ENCODE measurements at regions not wholly inside any gene's neighbourhood (a gene's known extent, or its start where the extent isn't known, plus 50 kb on each side); places are given as distances from the start of the nearest gene placed in this dataset.

- H3K27me3 ChIP-seq (ENCODE audit: control insufficient read depth in 3 of 3, insufficient read depth in 3 of 3, low read length in 3 of 3) = peaks cover 0 to 5% (median 5%) of the 10 kb centered on the region in 3 donors
- H3K9me3 ChIP-seq (ENCODE audit: control insufficient read depth in 3 of 3, low read length in 3 of 3) = peaks cover 0 to 4% (median 2%) of the 10 kb centered on the region in 3 donors
- H3K36me3 ChIP-seq (ENCODE audit: control insufficient read depth in 3 of 3, insufficient read depth in 3 of 3, low read length in 3 of 3) = no peaks in the 10 kb centered on the region
- H3K4me3 ChIP-seq (ENCODE audit: low read length in 3 of 3) = no peak overlapping the region
- no peak overlapping the region for H3K9ac ChIP-seq (ENCODE audit: low read depth in 1 of 3, low read length in 3 of 3)
- no peaks in the 10 kb centered on the region for H3K4me1 ChIP-seq (ENCODE audit: control insufficient read depth in 3 of 3, insufficient read depth in 3 of 3, low read length in 3 of 3)
- H3K27ac ChIP-seq (ENCODE audit: low read depth, low read length) = no peak overlapping the region
These were observed 202.1 kb downstream of the BCL11B start for GRCh38 chr14:99069946-99070345.

DNA sequence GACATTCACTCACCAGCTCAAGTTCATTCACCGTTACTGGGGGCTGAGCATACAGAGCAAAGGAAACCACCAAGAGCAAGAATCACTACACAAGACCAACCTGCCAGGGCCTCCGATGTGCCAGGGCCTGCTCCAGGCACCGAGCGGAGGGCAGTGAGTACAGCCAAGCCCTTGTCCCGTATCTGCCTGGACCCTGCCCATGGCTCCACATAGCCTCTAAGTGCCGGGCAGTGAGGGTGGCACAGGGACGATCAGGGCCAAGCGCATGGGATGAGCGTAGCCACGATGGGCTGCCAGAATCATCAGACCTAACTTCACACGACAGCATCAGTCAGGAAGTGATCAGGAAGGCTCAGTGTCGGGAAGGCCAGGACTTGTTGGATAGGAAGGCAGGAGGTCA, 199.6 kb downstream of the BCL11B start:
- H3K4me3 ChIP-seq (ENCODE audit: low read length in 3 of 3) = no peak overlapping the region
- H3K27me3 ChIP-seq (ENCODE audit: control insufficient read depth in 3 of 3, insufficient read depth in 3 of 3, low read length in 3 of 3) = peaks cover 0 to 5% (median 5%) of the 10 kb centered on the region in 3 donors
- H3K9me3 ChIP-seq (ENCODE audit: control insufficient read depth in 3 of 3, low read length in 3 of 3) = peaks cover 0 to 4% (median 2%) of the 10 kb centered on the region in 3 donors
- H3K27ac ChIP-seq (ENCODE audit: low read depth, low read length) = no peak overlapping the region
- H3K4me1 ChIP-seq (ENCODE audit: control insufficient read depth in 3 of 3, insufficient read depth in 3 of 3, low read length in 3 of 3) = no peaks in the 10 kb centered on the region
- H3K36me3 ChIP-seq (ENCODE audit: control insufficient read depth in 3 of 3, insufficient read depth in 3 of 3, low read length in 3 of 3) = no peaks in the 10 kb centered on the region
- H3K9ac ChIP-seq (ENCODE audit: low read depth in 1 of 3, low read length in 3 of 3) = no peak overlapping the region

DNA sequence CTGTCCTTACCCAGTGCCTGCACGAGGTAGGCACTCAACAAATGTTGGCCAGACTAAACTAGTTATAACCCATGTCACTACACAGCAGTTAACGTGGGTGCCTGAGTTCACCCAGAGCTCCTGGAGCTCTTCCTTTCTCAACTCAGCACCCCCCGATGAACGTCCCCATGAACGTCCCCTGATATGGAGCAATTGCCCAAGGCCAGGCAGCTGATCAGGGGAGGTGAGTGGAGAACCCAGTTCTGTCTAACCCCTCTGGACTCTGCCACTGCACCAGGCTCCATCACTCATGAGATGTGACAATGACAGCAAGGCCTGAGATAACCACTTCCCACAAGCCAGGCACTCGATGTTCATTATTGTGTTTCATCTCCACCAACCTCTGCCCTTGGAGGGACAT, 199.0 kb downstream of the BCL11B start:
- Histone ChIP-seq H3K27me3 (ENCODE audit: control insufficient read depth in 3 of 3, insufficient read depth in 3 of 3, low read length in 3 of 3) (peaks cover 0 to 8% (median 5%) of the 10 kb centered on the region in 3 donors), H3K4me3 (ENCODE audit: low read length in 3 of 3) (no peak overlapping the region), H3K27ac (ENCODE audit: low read depth, low read length) (no peak overlapping the region), H3K9ac (ENCODE audit: low read depth in 1 of 3, low read length in 3 of 3) (no peak overlapping the region), H3K36me3 (ENCODE audit: control insufficient read depth in 3 of 3, insufficient read depth in 3 of 3, low read length in 3 of 3) (no peaks in the 10 kb centered on the region), H3K9me3 (ENCODE audit: control insufficient read depth in 3 of 3, low read length in 3 of 3) (peaks cover 0 to 4% (median 2%) of the 10 kb centered on the region in 3 donors), H3K4me1 (ENCODE audit: control insufficient read depth in 3 of 3, insufficient read depth in 3 of 3, low read length in 3 of 3) (no peaks in the 10 kb centered on the region)

DNA sequence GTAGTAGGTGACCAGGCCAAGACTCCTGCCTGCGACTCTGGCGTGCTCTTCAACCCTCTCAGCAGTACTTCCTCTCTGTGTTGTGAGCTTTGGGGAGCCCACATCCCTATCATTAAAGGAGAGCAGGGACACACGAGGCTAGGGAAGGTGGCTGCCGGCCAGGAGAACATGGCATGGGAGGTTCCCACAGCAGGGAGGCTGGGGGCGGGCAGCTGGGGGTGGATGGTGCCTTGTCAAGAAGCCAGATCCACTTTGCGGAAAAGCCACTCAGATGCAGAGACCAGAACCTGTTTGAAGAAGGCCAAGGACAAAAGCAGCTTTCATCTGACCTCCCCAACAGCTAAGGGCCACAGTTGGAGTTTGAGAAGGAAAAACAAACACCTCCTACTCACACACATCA, 198.6 kb downstream of the BCL11B start:
- Histone ChIP-seq H3K27ac (ENCODE audit: low read depth, low read length) (no peak overlapping the region), H3K9ac (ENCODE audit: low read depth in 1 of 3, low read length in 3 of 3) (no peak overlapping the region), H3K4me1 (ENCODE audit: control insufficient read depth in 3 of 3, insufficient read depth in 3 of 3, low read length in 3 of 3) (no peaks in the 10 kb centered on the region), H3K4me3 (ENCODE audit: low read length in 3 of 3) (no peak overlapping the region), H3K9me3 (ENCODE audit: control insufficient read depth in 3 of 3, low read length in 3 of 3) (peaks cover 0 to 4% (median 2%) of the 10 kb centered on the region in 3 donors), H3K36me3 (ENCODE audit: control insufficient read depth in 3 of 3, insufficient read depth in 3 of 3, low read length in 3 of 3) (no peaks in the 10 kb centered on the region), H3K27me3 (ENCODE audit: control insufficient read depth in 3 of 3, insufficient read depth in 3 of 3, low read length in 3 of 3) (peaks cover 0 to 10% (median 7%) of the 10 kb centered on the region in 3 donors)

GRCh38 chr14:99075061-99075460, 196.9 kb downstream of the BCL11B start:
- peaks cover 0 to 17% (median 13%) of the 10 kb centered on the region in 3 donors for H3K27me3 ChIP-seq (ENCODE audit: control insufficient read depth in 3 of 3, insufficient read depth in 3 of 3, low read length in 3 of 3)
- H3K9ac ChIP-seq (ENCODE audit: low read depth in 1 of 3, low read length in 3 of 3) = no peak overlapping the region
- H3K36me3 ChIP-seq (ENCODE audit: control insufficient read depth in 3 of 3, insufficient read depth in 3 of 3, low read length in 3 of 3) = no peaks in the 10 kb centered on the region
- H3K9me3 ChIP-seq (ENCODE audit: control insufficient read depth in 3 of 3, low read length in 3 of 3) = peaks cover 2 to 4% (median 2%) of the 10 kb centered on the region in 3 donors
- H3K4me1 ChIP-seq (ENCODE audit: control insufficient read depth in 3 of 3, insufficient read depth in 3 of 3, low read length in 3 of 3) = no peaks in the 10 kb centered on the region
- H3K4me3 ChIP-seq (ENCODE audit: low read length in 3 of 3) = no peak overlapping the region
- H3K27ac ChIP-seq (ENCODE audit: low read depth, low read length) = no peak overlapping the region

GRCh38 chr14:99075771-99076375, 196.1 kb downstream of the BCL11B start:
- Histone ChIP-seq H3K27ac (ENCODE audit: low read depth, low read length) (no peak overlapping the region), H3K36me3 (ENCODE audit: control insufficient read depth in 3 of 3, insufficient read depth in 3 of 3, low read length in 3 of 3) (no peaks in the 10 kb centered on the region), H3K27me3 (ENCODE audit: control insufficient read depth in 3 of 3, insufficient read depth in 3 of 3, low read length in 3 of 3) (peaks cover 0 to 17% (median 13%) of the 10 kb centered on the region in 3 donors), H3K9me3 (ENCODE audit: control insufficient read depth in 3 of 3, low read length in 3 of 3) (peaks cover 0 to 4% (median 2%) of the 10 kb centered on the region in 3 donors), H3K4me1 (ENCODE audit: control insufficient read depth in 3 of 3, insufficient read depth in 3 of 3, low read length in 3 of 3) (no peaks in the 10 kb centered on the region), H3K4me3 (ENCODE audit: low read length in 3 of 3) (no peak overlapping the region), H3K9ac (ENCODE audit: low read depth in 1 of 3, low read length in 3 of 3) (no peak overlapping the region)

GRCh38 chr14:99077076-99077843, 194.7 kb downstream of the BCL11B start:
- Histone ChIP-seq H3K9me3 (ENCODE audit: control insufficient read depth in 3 of 3, low read length in 3 of 3) (peaks cover 0 to 2% (median 0%) of the 10 kb centered on the region in 3 donors), H3K36me3 (ENCODE audit: control insufficient read depth in 3 of 3, insufficient read depth in 3 of 3, low read length in 3 of 3) (no peaks in the 10 kb centered on the region), H3K27me3 (ENCODE audit: control insufficient read depth in 3 of 3, insufficient read depth in 3 of 3, low read length in 3 of 3) (peaks cover 0 to 16% (median 13%) of the 10 kb centered on the region in 3 donors), H3K4me1 (ENCODE audit: control insufficient read depth in 3 of 3, insufficient read depth in 3 of 3, low read length in 3 of 3) (no peaks in the 10 kb centered on the region), H3K4me3 (ENCODE audit: low read length in 3 of 3) (no peak overlapping the region), H3K9ac (ENCODE audit: low read depth in 1 of 3, low read length in 3 of 3) (no peak overlapping the region), H3K27ac (ENCODE audit: low read depth, low read length) (no peak overlapping the region)

DNA sequence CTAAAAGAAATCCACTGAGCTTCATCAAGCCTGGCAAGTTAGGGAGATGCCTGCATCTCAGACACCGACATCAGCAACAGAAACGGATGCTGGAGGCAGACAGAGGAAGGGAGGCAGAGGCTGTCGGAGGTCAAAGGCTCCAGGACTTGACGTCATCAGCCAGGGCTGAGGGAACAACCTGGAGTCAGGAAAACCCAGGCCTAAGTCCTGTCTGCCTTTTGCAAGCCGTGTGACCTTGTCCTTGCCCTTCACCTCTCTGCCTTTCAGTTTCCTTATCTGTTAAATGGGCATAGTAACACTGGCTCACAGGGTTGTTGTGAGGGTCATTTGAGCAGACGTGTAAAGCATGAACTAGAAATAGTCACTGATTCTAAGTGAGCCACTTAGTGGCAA, 194.2 kb downstream of the BCL11B start:
- H3K9ac ChIP-seq (ENCODE audit: low read depth in 1 of 3, low read length in 3 of 3) = no peak overlapping the region
- H3K27ac ChIP-seq (ENCODE audit: low read depth, low read length) = no peak overlapping the region
- no peaks in the 10 kb centered on the region for H3K36me3 ChIP-seq (ENCODE audit: control insufficient read depth in 3 of 3, insufficient read depth in 3 of 3, low read length in 3 of 3)
- no peaks in the 10 kb centered on the region for H3K4me1 ChIP-seq (ENCODE audit: control insufficient read depth in 3 of 3, insufficient read depth in 3 of 3, low read length in 3 of 3)
- peaks cover 0 to 2% (median 0%) of the 10 kb centered on the region in 3 donors for H3K9me3 ChIP-seq (ENCODE audit: control insufficient read depth in 3 of 3, low read length in 3 of 3)
- no peak overlapping the region for H3K4me3 ChIP-seq (ENCODE audit: low read length in 3 of 3)
- peaks cover 0 to 13% (median 12%) of the 10 kb centered on the region in 3 donors for H3K27me3 ChIP-seq (ENCODE audit: control insufficient read depth in 3 of 3, insufficient read depth in 3 of 3, low read length in 3 of 3)

DNA sequence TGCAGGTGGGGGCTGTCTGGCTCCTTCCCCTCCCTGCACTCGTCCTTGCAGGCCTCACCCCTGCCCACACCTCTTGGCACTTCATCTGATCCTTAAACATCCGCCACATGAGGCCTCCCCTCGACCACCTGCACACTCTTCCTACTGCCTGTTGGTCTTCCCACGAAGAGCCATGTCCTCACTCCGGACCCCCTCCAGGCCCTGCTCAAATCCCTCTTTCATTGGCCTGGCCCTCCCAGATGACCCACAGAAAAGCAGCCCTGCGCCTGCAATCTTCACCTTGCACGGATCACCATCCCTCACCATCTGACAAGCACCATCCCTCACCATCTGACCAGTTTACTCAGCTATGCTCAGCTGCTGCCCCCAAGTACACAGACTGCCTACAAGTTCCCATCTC, 193.6 kb downstream of the BCL11B start:
- H3K27me3 ChIP-seq (ENCODE audit: control insufficient read depth in 3 of 3, insufficient read depth in 3 of 3, low read length in 3 of 3) = peaks cover 0 to 12% (median 8%) of the 10 kb centered on the region in 3 donors
- H3K27ac ChIP-seq (ENCODE audit: low read depth, low read length) = no peak overlapping the region
- no peaks in the 10 kb centered on the region for H3K4me1 ChIP-seq (ENCODE audit: control insufficient read depth in 3 of 3, insufficient read depth in 3 of 3, low read length in 3 of 3)
- H3K9me3 ChIP-seq (ENCODE audit: control insufficient read depth in 3 of 3, low read length in 3 of 3) = peaks cover 0 to 2% (median 0%) of the 10 kb centered on the region in 3 donors
- no peaks in the 10 kb centered on the region for H3K36me3 ChIP-seq (ENCODE audit: control insufficient read depth in 3 of 3, insufficient read depth in 3 of 3, low read length in 3 of 3)
- no peak overlapping the region for H3K9ac ChIP-seq (ENCODE audit: low read depth in 1 of 3, low read length in 3 of 3)
- H3K4me3 ChIP-seq (ENCODE audit: low read length in 3 of 3) = no peak overlapping the region

DNA sequence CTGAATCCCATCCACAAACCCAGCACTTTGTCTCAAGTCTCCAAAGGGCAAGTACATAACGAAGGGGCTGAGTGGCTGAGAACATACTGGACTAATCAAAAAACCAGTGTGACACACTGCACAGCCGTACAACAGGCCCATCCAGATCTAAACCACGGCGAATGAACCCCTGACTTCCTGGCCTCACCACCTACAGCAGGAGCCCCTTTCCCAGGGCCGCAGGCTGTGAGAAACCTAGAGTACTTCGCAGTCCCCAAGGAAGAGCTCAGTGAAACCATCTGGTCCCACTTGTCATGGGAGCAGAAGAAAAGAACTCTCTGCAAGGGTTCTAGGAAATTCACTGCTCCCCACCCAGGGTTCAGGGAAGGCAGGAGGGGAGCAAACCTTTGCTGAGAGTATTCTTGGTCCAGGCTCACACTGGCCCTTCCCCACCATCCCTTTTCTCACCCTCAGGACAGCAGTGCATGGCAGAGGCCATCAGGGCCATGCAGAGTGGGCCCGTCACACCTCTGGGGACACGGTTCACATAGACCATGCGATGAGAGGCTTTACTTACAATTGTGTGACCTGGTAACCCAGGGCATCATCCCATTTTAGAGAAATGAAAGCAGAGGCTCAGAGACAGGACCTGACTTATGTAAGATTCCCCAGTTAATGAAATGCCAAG, 192.8 kb downstream of the BCL11B start:
- Histone ChIP-seq H3K27me3 (ENCODE audit: control insufficient read depth in 3 of 3, insufficient read depth in 3 of 3, low read length in 3 of 3) (peaks cover 0 to 12% (median 8%) of the 10 kb centered on the region in 3 donors), H3K4me1 (ENCODE audit: control insufficient read depth in 3 of 3, insufficient read depth in 3 of 3, low read length in 3 of 3) (no peaks in the 10 kb centered on the region), H3K36me3 (ENCODE audit: control insufficient read depth in 3 of 3, insufficient read depth in 3 of 3, low read length in 3 of 3) (no peaks in the 10 kb centered on the region), H3K9me3 (ENCODE audit: control insufficient read depth in 3 of 3, low read length in 3 of 3) (peaks cover 0 to 2% (median 0%) of the 10 kb centered on the region in 3 donors), H3K4me3 (ENCODE audit: low read length in 3 of 3) (no peak overlapping the region), H3K27ac (ENCODE audit: low read depth, low read length) (no peak overlapping the region), H3K9ac (ENCODE audit: low read depth in 1 of 3, low read length in 3 of 3) (no peak overlapping the region)

Measured in skeletal muscle tissue (tissue), 3 donors.